ENCODE measurements at regions not wholly inside any gene's neighbourhood (a gene's known extent, or its start where the extent isn't known, plus 50 kb on each side); places are given as distances from the start of the nearest gene placed in this dataset.

- POLR2A ChIA-PET: no interaction called here
- H3K27ac ChIP-seq (ENCODE audit: low read depth, low read length): no peak overlapping the region
- CTCF ChIA-PET: no interaction called here
Observed at GRCh38 chr18:75128051-75128605, 80.8 kb downstream of the PTGR3 start.

GRCh38 chr18:75127143-75128021 lies 81.6 kb downstream of the PTGR3 start:
- DNase-seq (ENCODE audit: low read depth, low spot score): no peak
- Histone ChIP-seq H3K27me3 (ENCODE audit: control insufficient read depth, insufficient read depth, low read length) (no peaks in the 10 kb centered on the region), H3K9me3 (ENCODE audit: control insufficient read depth, insufficient read depth, low read length) (no peaks in the 10 kb centered on the region; the same call in 1 of the 2 replicates), H3K27ac (ENCODE audit: low read depth, low read length) (no peak overlapping the region), H3K4me3 (ENCODE audit: low read depth, low read length) (no peak overlapping the region)
- ChIA-PET CTCF (no interaction called here), POLR2A (no interaction called here)
- no peak for TF ChIP-seq CTCF (IDR thresholded peaks at IDR 0.05; ENCODE audit: low read depth, low read length)

More at GRCh38 chr18:75128051-75128605, 80.8 kb downstream of the PTGR3 start:
- no peak for TF ChIP-seq CTCF (IDR thresholded peaks at IDR 0.05; ENCODE audit: low read depth, low read length)
- Histone ChIP-seq H3K4me3 (ENCODE audit: low read depth, low read length) (no peak overlapping the region), H3K27me3 (ENCODE audit: control insufficient read depth, insufficient read depth, low read length) (no peaks in the 10 kb centered on the region), H3K9me3 (ENCODE audit: control insufficient read depth, insufficient read depth, low read length) (no peaks in the 10 kb centered on the region; the same call in 1 of the 2 replicates)
- no peak for DNase-seq (ENCODE audit: low read depth, low spot score)

- TF ChIP-seq CTCF (IDR thresholded peaks at IDR 0.05; ENCODE audit: low read depth, low read length): peak; percentile 25; the same call in 1 of the 2 replicates
- no peak for DNase-seq (ENCODE audit: low read depth, low spot score)
Observed at GRCh38 chr18:75125382-75126331, 83.3 kb downstream of the PTGR3 start.

GRCh38 chr18:75124991-75125381 lies 84.0 kb downstream of the PTGR3 start:
- no peak overlapping the region for H3K27ac ChIP-seq (ENCODE audit: low read depth, low read length)
- ChIA-PET CTCF (no interaction called here), POLR2A (no interaction called here)
- no peak for TF ChIP-seq CTCF (IDR thresholded peaks at IDR 0.05; ENCODE audit: low read depth, low read length)
- H3K9me3 ChIP-seq (ENCODE audit: control insufficient read depth, insufficient read depth, low read length): no peaks in the 10 kb centered on the region; the same call in 1 of the 2 replicates
- H3K27me3 ChIP-seq (ENCODE audit: control insufficient read depth, insufficient read depth, low read length): no peaks in the 10 kb centered on the region
- no peak overlapping the region for H3K4me3 ChIP-seq (ENCODE audit: low read depth, low read length)
- DNase-seq (ENCODE audit: low read depth, low spot score): no peak

More at GRCh38 chr18:75125382-75126331, 83.3 kb downstream of the PTGR3 start:
- no peaks in the 10 kb centered on the region for H3K27me3 ChIP-seq (ENCODE audit: control insufficient read depth, insufficient read depth, low read length)
- H3K27ac ChIP-seq (ENCODE audit: low read depth, low read length): no peak overlapping the region
- ChIA-PET POLR2A (no interaction called here), CTCF (no interaction called here)
- peak overlapping the region; percentile 32 for H3K4me3 ChIP-seq (ENCODE audit: low read depth, low read length)
- no peaks in the 10 kb centered on the region; the same call in 1 of the 2 replicates for H3K9me3 ChIP-seq (ENCODE audit: control insufficient read depth, insufficient read depth, low read length)

Measured in AG04450 (cell line).